GM23248 (cell line): ENCODE measurements at regions not wholly inside any gene's neighbourhood (a gene's known extent, or its start where the extent isn't known, plus 50 kb on each side); places are given as distances from the start of the nearest gene placed in this dataset.

Experiments
- DNase-seq: peaks from one replicate; pipeline ENCODE4 v3.0.0-alpha.2; 2015
- H2AFZ ChIP-seq: fragments of 200-600 bp; sonication (generic); 2 replicates; pipeline ENCODE4 v1.6.1; 2016; ENCODE audit warnings: antibody characterized with exemption
- H3F3A ChIP-seq: fragments of 200-600 bp; sonication (generic); 2 replicates; pipeline ENCODE4 v1.6.1; 2016; ENCODE audit warnings: mild to moderate bottlenecking, antibody characterized with exemption, mixed run types; ENCODE audit not compliant: insufficient read depth
- H3K27ac ChIP-seq: fragments of 200-600 bp; sonication (generic); 2 replicates; pipeline ENCODE4 v1.5.1; 2016; ENCODE audit warnings: mild to moderate bottlenecking
- H3K27me3 ChIP-seq: fragments of 200-600 bp; sonication (generic); replicated peaks from 2 replicates; pipeline ENCODE4 v1.6.1; 2016; ENCODE audit warnings: mild to moderate bottlenecking; ENCODE audit not compliant: insufficient read depth
- H3K36me3 ChIP-seq: fragments of 200-600 bp; sonication (generic); 2 replicates; pipeline ENCODE4 v1.6.1; 2016; ENCODE audit warnings: low read depth, mild to moderate bottlenecking
- H3K4me1 ChIP-seq: fragments of 200-600 bp; sonication (generic); 2 replicates; pipeline ENCODE4 v1.6.1; 2016; ENCODE audit warnings: mild to moderate bottlenecking; ENCODE audit not compliant: insufficient read depth
- H3K4me2 ChIP-seq: fragments of 200-600 bp; sonication (generic); one replicate; pipeline ENCODE4 v1.6.1; 2016; ENCODE audit warnings: mild to moderate bottlenecking; ENCODE audit not compliant: unreplicated experiment
- H3K4me3 ChIP-seq: fragments of 200-600 bp; sonication (generic); 2 replicates; pipeline ENCODE4 v1.5.1; 2016; ENCODE audit warnings: mild to moderate bottlenecking
- H3K79me2 ChIP-seq: fragments of 200-600 bp; sonication (generic); 2 replicates; pipeline ENCODE4 v1.6.1; 2016; ENCODE audit warnings: mild to moderate bottlenecking; ENCODE audit not compliant: insufficient read depth
- H3K9ac ChIP-seq: fragments of 200-600 bp; sonication (generic); 2 replicates; pipeline ENCODE4 v1.6.1; 2016; ENCODE audit warnings: mild to moderate bottlenecking
- H3K9me2 ChIP-seq: fragments of 200-600 bp; sonication (generic); 2 replicates; pipeline ENCODE4 v1.6.1; 2016; ENCODE audit warnings: mixed run types, mild to moderate bottlenecking, moderate library complexity; ENCODE audit not compliant: insufficient read depth
- H3K9me3 ChIP-seq: fragments of 200-600 bp; sonication (generic); one replicate; pipeline ENCODE4 v1.6.1; 2017; ENCODE audit warnings: low read depth
- H4K20me1 ChIP-seq: fragments of 200-600 bp; sonication (generic); 2 replicates; pipeline ENCODE4 v1.6.0; 2016; ENCODE audit not compliant: insufficient read depth
- EZH2 ChIP-seq: fragments of 200-600 bp; sonication (generic); IDR thresholded peaks from 2 replicates; pipeline ENCODE4 v1.6.1; 2018; ENCODE audit warnings: antibody characterized with exemption, mild to moderate bottlenecking; ENCODE audit not compliant: insufficient read depth, poor library complexity, severe bottlenecking
- EZH2phosphoT487 ChIP-seq: fragments of 200-600 bp; sonication (generic); IDR thresholded peaks from 2 replicates; pipeline ENCODE4 v1.6.1; 2018; ENCODE audit warnings: antibody characterized with exemption, moderate library complexity, mild to moderate bottlenecking, low read depth; ENCODE audit not compliant: insufficient read depth
- WGBS, 2 experiments: methylation state at CpG; one replicate each; pipeline ENCODE4 v1.1.6; 2015 to 2017; ENCODE audit warnings: low lambda C conversion rate in 2 of 2, low coverage in 1 of 2; ENCODE audit errors: missing lambda C conversion rate in 2 of 2; 5-methylcytosine and 5-hydroxymethylcytosine counted together
- in situ Hi-C: fragments of 300-500 bp; cut with MboI; formaldehyde crosslinking; loops from 2 replicates; pipeline ENCODE4 v1.15.0; 2020

DNA sequence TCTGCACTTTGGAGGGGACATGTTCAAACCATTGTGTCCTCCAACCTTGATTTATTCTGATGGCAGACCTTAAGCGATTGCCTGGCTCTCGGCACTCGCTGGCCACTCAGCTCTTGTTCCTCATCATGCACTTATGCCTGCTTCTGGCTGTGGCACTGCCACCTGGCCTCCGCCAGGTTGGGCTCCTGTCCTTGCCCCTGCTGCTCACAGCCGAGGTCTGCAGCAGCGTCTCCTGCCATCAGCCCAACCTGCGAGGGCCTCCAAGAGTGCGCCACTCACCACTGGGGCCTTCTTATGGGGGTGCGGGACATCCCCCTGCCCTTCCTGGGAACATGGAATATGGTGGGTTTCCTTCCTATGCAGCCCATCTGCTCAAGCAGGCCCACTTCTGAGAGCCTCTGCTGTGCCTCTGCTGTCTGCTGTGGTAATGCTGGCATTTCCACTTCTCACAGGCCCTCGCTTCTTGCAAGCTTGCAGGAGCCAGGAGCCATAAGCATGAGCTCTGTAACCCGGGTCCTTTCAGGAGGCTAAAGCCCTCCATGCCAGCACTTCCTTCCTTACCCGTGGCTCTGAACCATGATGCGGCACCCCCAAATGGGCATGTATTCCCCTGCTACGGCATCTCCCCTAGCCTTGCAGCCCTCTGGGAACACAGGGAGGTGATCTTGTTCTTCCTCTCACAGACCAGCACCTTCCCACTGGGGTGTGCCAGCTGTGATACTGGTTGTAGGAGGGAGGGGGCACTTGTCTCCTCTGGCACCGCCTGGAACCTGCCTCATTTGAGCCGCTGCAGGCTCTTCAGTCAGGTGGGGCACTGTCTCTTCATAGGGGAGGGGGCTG lies 58.6 kb upstream of the HS6ST1 start:
- Histone ChIP-seq H3K36me3 (no peaks in the 10 kb centered on the region), H4K20me1 (no peaks in the 10 kb centered on the region), H3K4me2 (no peak overlapping the region), H3K9me2 (no peaks in the 10 kb centered on the region), H3K79me2 (no peaks in the 10 kb centered on the region), H3K4me3 (no peak overlapping the region), H3F3A (no peaks in the 10 kb centered on the region), H3K9me3 (no peaks in the 10 kb centered on the region), H2AFZ (no peak overlapping the region), H3K4me1 (peaks cover 34% of the 10 kb centered on the region), H3K27ac (no peak overlapping the region), H3K9ac (no peak overlapping the region), H3K27me3 (no peaks in the 10 kb centered on the region)
- DNase-seq, result no peak
- in situ Hi-C loops, result no loop called here
- WGBS, 2 experiments, result 90 to 93% methylated on average over 16 of the region's 16 CpGs
- TF ChIP-seq EZH2 (no peak), EZH2phosphoT487 (no peak)

DNA sequence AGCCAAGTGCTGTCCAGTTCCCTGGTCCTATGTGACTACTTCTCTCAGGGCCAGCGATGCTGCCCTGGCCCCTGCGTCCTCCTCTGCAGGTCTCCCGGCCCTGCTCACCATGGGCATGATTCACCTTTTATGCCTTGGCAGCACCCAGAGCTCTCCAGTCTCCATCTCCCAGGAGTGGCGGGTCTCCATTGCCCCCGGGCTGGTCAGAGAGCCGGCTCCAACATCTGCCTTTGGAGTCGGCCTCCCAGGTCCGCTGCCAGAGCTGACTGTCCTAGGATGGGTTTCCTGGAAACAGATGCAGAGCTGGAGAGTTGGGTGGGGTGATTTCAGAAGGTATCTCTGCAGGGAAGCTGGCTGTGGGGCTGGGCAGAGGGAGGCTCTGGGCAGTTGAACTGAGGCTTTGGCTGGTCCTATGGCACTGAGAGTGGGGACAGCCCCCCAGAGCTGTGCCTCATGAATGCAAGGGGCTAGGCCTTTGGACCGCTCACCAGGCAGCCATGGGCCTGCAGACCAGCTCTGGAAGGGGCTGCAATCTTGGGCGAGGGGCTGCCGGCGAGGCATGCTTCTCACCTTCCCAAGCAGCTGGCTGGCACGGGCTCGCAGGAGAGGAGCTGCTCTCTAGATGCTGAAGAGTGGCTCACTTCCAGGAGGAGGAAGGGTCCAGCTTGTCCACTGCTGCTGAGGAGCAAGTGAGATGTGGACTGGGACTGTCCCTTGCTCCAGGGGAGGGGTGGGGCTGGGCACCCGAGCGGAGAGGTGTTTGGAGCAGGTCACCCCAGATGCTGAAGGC lies 59.8 kb upstream of the HS6ST1 start:
- H2AFZ ChIP-seq, result peak overlapping the region; percentile 61
- H3K27ac ChIP-seq, result no peak overlapping the region
- DNase-seq, result no peak
- H3K4me1 ChIP-seq, result peaks cover 34% of the 10 kb centered on the region
- H3K9me2 ChIP-seq, result no peaks in the 10 kb centered on the region
- H3K4me2 ChIP-seq, result peak overlapping the region; percentile 19
- no peaks in the 10 kb centered on the region for H3K9me3 ChIP-seq
- no peaks in the 10 kb centered on the region for H3K36me3 ChIP-seq
- no peaks in the 10 kb centered on the region for H3K27me3 ChIP-seq
- no peak overlapping the region for H3K4me3 ChIP-seq
- in situ Hi-C loops, result no loop called here
- H4K20me1 ChIP-seq, result no peaks in the 10 kb centered on the region
- 0 out of 2 replicates have a peak overlapping the region, but pooled peaks have one; percentile 45 for H3K9ac ChIP-seq
- WGBS, 2 experiments, result 65 to 67% methylated on average over 16 of the region's 16 CpGs
- H3F3A ChIP-seq, result no peaks in the 10 kb centered on the region
- no peaks in the 10 kb centered on the region for H3K79me2 ChIP-seq
- TF ChIP-seq EZH2 (no peak), EZH2phosphoT487 (no peak)

DNA sequence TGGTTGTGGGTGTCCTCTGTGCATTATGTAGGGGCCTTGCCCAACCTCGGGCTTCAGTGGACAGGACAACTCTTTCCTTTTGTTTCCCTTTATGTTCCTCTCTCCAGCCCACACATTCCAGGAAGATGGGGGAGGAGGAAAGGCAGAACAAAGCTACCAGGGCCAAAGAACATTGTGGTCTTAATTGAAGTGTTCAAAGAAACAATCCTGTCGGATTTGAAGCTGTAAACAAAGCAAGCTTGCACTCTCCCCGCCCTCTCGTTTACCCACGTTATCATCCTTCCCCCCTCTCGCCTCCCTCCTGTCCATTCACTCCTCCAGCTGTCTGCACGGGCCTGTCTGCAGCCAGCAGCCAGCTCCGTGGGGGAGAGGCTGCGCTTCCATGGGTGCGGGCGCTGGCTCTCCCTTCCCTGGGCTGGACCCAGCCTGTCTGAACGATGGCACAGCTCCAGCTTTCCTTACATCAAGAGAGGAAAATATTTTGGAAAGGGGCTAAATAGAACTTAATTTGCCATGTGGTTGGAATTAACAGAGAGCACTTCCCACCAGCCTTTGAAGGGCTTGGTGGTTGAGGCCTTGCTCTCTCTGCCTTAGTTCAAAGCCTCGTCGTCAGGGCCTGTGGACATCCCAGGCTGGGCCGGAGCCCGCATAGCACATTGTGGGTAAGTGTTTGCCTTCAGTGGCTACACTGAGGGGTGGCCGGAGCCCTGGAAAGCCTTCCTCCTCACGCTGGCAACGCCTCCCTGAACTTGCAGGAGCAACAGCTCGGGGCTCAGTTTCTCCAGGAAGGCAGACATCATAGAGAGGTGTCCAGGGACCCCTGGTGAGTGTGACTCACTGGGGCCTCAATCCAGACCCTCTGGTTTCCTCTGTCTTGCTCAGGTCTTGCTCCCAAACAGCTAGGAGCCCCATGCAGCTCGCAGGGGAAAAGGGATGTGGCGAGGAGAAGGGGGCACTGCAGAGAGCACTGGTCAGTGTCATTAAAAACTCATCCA lies 60.6 kb upstream of the HS6ST1 start:
- Histone ChIP-seq H3F3A (no peaks in the 10 kb centered on the region), H3K9me2 (no peaks in the 10 kb centered on the region), H3K9ac (peak overlapping the region; percentile 45; the same call in 1 of the 2 replicates), H3K36me3 (no peaks in the 10 kb centered on the region), H3K4me3 (no peak overlapping the region), H2AFZ (peak overlapping the region; percentile 61), H3K4me2 (peak overlapping the region; percentile 19), H3K4me1 (peaks cover 27% of the 10 kb centered on the region), H3K9me3 (no peaks in the 10 kb centered on the region), H3K27ac (no peak overlapping the region), H4K20me1 (no peaks in the 10 kb centered on the region), H3K79me2 (no peaks in the 10 kb centered on the region), H3K27me3 (no peaks in the 10 kb centered on the region)
- WGBS, 2 experiments, result 23 to 24% methylated on average over 22 of the region's 22 CpGs
- DNase-seq, result peak; percentile 68
- in situ Hi-C loops, result no loop called here
- no peak for TF ChIP-seq EZH2phosphoT487
- TF ChIP-seq EZH2, result no peak
